ENCODE measurements at regions not wholly inside any gene's neighbourhood (a gene's known extent, or its start where the extent isn't known, plus 50 kb on each side); places are given as distances from the start of the nearest gene placed in this dataset.
A peak's percentile ranks its signal among the peaks of the same experiment; 100 is the strongest.

DNA sequence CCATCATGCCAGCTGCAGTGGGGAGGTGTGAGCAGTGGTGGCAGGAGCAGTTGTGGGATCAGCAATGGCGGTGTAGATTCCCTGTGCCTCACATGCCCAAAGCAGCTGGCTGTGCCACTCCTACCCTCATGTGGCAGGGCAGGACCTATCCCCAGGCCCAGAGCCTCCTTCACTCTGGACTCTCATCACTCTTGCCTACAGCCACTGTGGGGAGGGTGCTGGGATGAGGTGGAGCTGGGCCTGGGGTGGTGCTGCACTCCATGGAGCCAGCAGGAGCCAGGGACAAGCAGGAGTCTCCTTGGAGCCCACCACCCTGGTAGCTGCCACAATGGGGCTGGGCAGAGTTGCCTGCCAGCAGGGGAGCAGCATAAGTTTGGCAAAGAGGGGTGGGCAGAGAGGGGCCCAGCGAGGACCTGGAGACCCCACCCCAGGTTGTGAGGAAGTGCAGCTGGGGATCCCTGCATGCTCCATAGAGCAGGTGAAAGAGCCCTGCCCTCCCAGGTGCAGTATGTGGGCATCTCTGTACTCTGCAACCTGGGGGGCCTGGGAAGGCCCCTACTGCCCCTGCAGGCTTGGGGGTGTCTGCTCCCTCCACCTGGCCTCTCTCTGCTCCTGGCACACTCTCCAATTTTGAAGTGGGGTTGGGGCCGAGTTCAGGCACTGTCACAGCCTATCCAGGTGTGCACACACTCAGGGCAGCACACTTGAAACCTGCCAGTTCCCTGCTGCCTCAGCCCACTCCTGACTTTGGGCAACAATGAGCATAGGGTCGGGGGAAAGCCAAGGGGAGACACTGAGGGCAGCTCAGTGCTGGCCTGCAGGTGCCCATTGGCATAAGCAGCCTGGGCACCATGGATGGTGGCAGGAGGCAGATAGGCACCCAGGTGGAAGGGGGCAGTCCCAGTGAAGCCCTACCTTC is 74.0 kb upstream of the INTU start:
- no peaks in the 10 kb centered on the region for H3K4me1 ChIP-seq (ENCODE audit: control insufficient read depth in 1 of 2, insufficient read depth in 2 of 2, low read length in 2 of 2)
- peak; percentile 54 for ATAC-seq (ENCODE audit: low FRiP score)
- 92 to 95% methylated on average over 4 of the region's 4 CpGs for WGBS, 2 donors
- no peaks in the 10 kb centered on the region for H3K27me3 ChIP-seq (ENCODE audit: control insufficient read depth in 1 of 2, insufficient read depth in 2 of 2, low read length in 1 of 2)
- H3K27ac ChIP-seq (ENCODE audit: low read depth in 1 of 2, low read length in 2 of 2) = no peak overlapping the region
- peaks cover 1% of the 10 kb centered on the region for H3K9me3 ChIP-seq (ENCODE audit: control insufficient read depth, low read length)
- H3K4me3 ChIP-seq (ENCODE audit: low read length in 2 of 2) = no peak overlapping the region
- peak in 1 of 2 donors; percentile 25 for DNase-seq
- intact Hi-C loops (cut with DNase I) = no loop called here
- H3K36me3 ChIP-seq (ENCODE audit: control insufficient read depth in 1 of 2, insufficient read depth in 2 of 2, low read length in 1 of 2) = no peaks in the 10 kb centered on the region

DNA sequence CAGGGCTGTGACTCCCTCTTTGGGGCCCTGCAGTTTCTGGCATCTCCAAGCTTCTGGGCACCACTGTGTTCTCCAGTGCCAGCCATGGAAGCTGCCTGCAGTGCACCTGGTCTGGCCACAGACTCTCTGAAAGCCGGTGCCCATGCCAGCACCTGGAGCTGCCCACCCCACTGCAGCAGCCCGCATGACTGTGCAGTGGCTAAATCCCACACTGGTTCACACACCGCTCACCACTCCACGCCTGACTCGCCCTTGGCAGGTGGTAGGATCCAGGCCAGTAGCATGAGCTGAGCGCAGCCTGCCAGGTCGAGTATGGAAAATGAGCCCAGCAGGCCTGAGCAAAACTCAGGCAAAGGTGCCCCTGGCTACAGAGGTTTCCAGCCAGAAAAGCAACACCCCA is 72.8 kb upstream of the INTU start:
- Histone ChIP-seq H3K4me1 (ENCODE audit: control insufficient read depth in 1 of 2, insufficient read depth in 2 of 2, low read length in 2 of 2) (no peaks in the 10 kb centered on the region), H3K27me3 (ENCODE audit: control insufficient read depth in 1 of 2, insufficient read depth in 2 of 2, low read length in 1 of 2) (no peaks in the 10 kb centered on the region), H3K9me3 (ENCODE audit: control insufficient read depth, low read length) (peaks cover 1% of the 10 kb centered on the region), H3K36me3 (ENCODE audit: control insufficient read depth in 1 of 2, insufficient read depth in 2 of 2, low read length in 1 of 2) (no peaks in the 10 kb centered on the region), H3K27ac (ENCODE audit: low read depth in 1 of 2, low read length in 2 of 2) (no peak overlapping the region), H3K4me3 (ENCODE audit: low read length in 2 of 2) (no peak overlapping the region)
- WGBS, 2 donors = 92 to 95% methylated on average over 7 of the region's 7 CpGs
- DNase-seq (peak in 1 of 2 donors; percentile 26), ATAC-seq (ENCODE audit: low FRiP score) (no peak)
- intact Hi-C loops (cut with DNase I) = no loop called here

DNA sequence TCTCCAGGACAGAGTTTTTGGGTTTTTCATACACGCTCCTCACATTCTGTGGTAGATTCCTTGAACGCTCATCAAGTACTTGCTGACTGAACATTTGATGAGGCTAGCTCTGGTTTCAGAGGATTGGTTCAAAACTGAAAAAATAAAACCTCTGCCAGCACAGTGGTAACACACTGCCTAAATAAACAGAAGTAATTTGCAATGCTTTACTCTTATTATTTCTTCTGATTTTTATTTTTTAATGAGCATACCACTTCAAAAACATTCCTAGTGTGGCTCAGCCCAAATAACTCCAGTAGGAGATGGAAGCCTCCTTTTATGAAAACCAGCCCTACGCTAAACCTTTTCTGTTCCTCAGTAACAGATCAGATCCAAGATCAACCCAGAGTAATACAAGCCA is 72.0 kb upstream of the INTU start:
- no peaks in the 10 kb centered on the region for H3K36me3 ChIP-seq (ENCODE audit: control insufficient read depth in 1 of 2, insufficient read depth in 2 of 2, low read length in 1 of 2)
- no peaks in the 10 kb centered on the region for H3K4me1 ChIP-seq (ENCODE audit: control insufficient read depth in 1 of 2, insufficient read depth in 2 of 2, low read length in 2 of 2)
- H3K27ac ChIP-seq (ENCODE audit: low read depth in 1 of 2, low read length in 2 of 2) = no peak overlapping the region
- H3K4me3 ChIP-seq (ENCODE audit: low read length in 2 of 2) = no peak overlapping the region
- H3K9me3 ChIP-seq (ENCODE audit: control insufficient read depth, low read length) = peaks cover 1% of the 10 kb centered on the region
- no peak for DNase-seq
- ATAC-seq (ENCODE audit: low FRiP score) = no peak
- no peaks in the 10 kb centered on the region for H3K27me3 ChIP-seq (ENCODE audit: control insufficient read depth in 1 of 2, insufficient read depth in 2 of 2, low read length in 1 of 2)
- intact Hi-C loops (cut with DNase I) = no loop called here
- WGBS, 2 donors = 80 to 82% methylated on average over 3 of the region's 3 CpGs

DNA sequence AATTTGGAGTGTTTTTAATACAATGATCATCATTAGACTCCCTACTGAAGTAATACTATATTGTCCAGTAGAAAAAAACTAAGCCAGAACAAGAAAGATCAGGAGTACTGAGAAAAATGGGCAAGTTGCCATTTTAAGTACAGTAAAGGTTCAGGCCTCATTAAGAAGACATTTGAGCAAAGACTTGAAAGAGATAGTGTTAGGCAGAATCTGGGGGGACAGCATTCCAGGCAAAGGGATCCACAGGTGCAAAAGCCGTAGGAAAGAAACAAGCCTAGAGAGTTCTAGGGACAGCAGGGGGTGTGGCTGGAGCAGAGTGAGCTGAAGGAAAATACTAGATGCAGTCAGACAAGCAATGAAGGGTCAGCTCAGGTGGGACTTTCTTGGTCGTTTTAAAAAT is 58.1 kb upstream of the INTU start:
- Histone ChIP-seq H3K4me3 (ENCODE audit: low read length in 2 of 2) (no peak overlapping the region), H3K4me1 (ENCODE audit: control insufficient read depth in 1 of 2, insufficient read depth in 2 of 2, low read length in 2 of 2) (no peaks in the 10 kb centered on the region), H3K27me3 (ENCODE audit: control insufficient read depth in 1 of 2, insufficient read depth in 2 of 2, low read length in 1 of 2) (no peaks in the 10 kb centered on the region), H3K9me3 (ENCODE audit: control insufficient read depth, low read length) (no peaks in the 10 kb centered on the region), H3K27ac (ENCODE audit: low read depth in 1 of 2, low read length in 2 of 2) (no peak overlapping the region), H3K36me3 (ENCODE audit: control insufficient read depth in 1 of 2, insufficient read depth in 2 of 2, low read length in 1 of 2) (no peaks in the 10 kb centered on the region)
- ATAC-seq (ENCODE audit: low FRiP score) (no peak), DNase-seq (no peak)
- 74 to 85% methylated on average over 2 of the region's 2 CpGs for WGBS, 2 donors
- intact Hi-C loops (cut with DNase I) = no loop called here

DNA sequence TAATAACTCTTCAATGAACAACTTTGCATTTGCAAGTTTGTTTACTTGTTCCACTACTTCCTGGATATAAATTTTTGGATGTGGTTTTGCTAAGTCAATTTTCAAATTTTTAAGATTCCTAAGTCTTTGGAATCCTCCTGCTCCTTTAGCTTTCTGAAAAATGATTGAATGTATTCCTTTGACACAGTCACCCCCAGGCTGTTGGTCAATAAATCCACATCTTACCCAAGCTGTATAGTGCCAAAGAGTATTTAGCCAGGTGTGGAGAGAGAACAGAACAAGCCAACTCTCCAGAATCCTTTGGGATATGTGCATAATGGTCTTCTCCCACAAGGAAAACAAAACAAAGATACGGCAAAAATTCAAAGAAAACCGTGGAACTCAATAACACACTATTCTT is 56.9 kb upstream of the INTU start:
- DNase-seq = no peak

DNA sequence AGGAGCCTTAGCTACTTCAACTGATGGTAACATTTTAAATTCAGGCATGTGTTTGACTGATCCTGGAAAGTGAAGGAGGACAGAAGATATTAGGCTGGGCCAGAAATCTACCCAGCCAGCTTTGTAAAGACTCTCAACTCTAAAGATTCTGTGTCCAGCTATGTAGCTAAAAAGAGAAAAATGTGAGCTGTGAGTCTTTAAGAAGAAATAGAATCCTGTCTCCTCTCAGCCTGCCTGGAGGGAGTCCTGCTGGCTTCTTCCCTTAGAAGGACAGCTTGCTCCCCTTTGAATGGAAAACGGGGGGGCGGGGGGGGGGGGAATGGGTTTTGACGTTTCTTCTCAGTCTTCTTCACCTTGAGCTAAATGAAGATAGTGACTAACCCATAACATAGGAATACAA is 54.3 kb upstream of the INTU start:
- Histone ChIP-seq H3K4me3 (ENCODE audit: low read length in 2 of 2) (no peak overlapping the region), H3K4me1 (ENCODE audit: control insufficient read depth in 1 of 2, insufficient read depth in 2 of 2, low read length in 2 of 2) (no peaks in the 10 kb centered on the region), H3K27me3 (ENCODE audit: control insufficient read depth in 1 of 2, insufficient read depth in 2 of 2, low read length in 1 of 2) (no peaks in the 10 kb centered on the region), H3K36me3 (ENCODE audit: control insufficient read depth in 1 of 2, insufficient read depth in 2 of 2, low read length in 1 of 2) (no peaks in the 10 kb centered on the region), H3K27ac (ENCODE audit: low read depth in 1 of 2, low read length in 2 of 2) (no peak overlapping the region), H3K9me3 (ENCODE audit: control insufficient read depth, low read length) (no peaks in the 10 kb centered on the region)
- intact Hi-C loops (cut with DNase I) = no loop called here
- WGBS, 2 donors = 55 to 79% methylated on average over 3 of the region's 3 CpGs
- ATAC-seq (ENCODE audit: low FRiP score) (no peak), DNase-seq (no peak)

More for the DNA sequence above, 56.9 kb upstream of the INTU start:
- no peak for ATAC-seq (ENCODE audit: low FRiP score)
- Histone ChIP-seq H3K9me3 (ENCODE audit: control insufficient read depth, low read length) (no peaks in the 10 kb centered on the region), H3K4me3 (ENCODE audit: low read length in 2 of 2) (no peak overlapping the region), H3K27ac (ENCODE audit: low read depth in 1 of 2, low read length in 2 of 2) (no peak overlapping the region), H3K36me3 (ENCODE audit: control insufficient read depth in 1 of 2, insufficient read depth in 2 of 2, low read length in 1 of 2) (no peaks in the 10 kb centered on the region), H3K4me1 (ENCODE audit: control insufficient read depth in 1 of 2, insufficient read depth in 2 of 2, low read length in 2 of 2) (no peaks in the 10 kb centered on the region), H3K27me3 (ENCODE audit: control insufficient read depth in 1 of 2, insufficient read depth in 2 of 2, low read length in 1 of 2) (no peaks in the 10 kb centered on the region)
- intact Hi-C loops (cut with DNase I) = no loop called here
- 18 to 31% methylated on average over 2 of the region's 2 CpGs for WGBS, 2 donors

DNA sequence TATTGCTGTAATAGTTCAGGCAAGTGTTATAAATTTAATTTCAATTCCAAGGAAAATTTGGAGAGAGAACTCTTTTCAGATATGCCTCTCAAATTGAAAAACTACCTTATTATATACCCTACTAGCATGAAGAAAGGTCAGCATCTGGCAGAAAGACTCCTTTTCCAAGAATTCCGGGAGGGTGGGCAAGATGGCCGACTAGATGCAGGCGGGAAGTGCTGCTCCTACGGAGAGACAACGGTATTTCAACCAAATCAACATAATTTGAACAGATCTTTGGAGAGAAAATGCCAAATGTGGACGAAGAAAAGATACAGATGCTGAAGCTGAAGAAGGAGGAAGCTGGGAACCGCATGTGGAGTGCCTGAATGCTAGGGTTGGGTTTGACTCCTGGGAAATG is 53.8 kb upstream of the INTU start:
- 79 to 87% methylated on average over 7 of the region's 7 CpGs for WGBS, 2 donors
- Histone ChIP-seq H3K36me3 (ENCODE audit: control insufficient read depth in 1 of 2, insufficient read depth in 2 of 2, low read length in 1 of 2) (no peaks in the 10 kb centered on the region), H3K27ac (ENCODE audit: low read depth in 1 of 2, low read length in 2 of 2) (no peak overlapping the region), H3K27me3 (ENCODE audit: control insufficient read depth in 1 of 2, insufficient read depth in 2 of 2, low read length in 1 of 2) (no peaks in the 10 kb centered on the region), H3K4me3 (ENCODE audit: low read length in 2 of 2) (no peak overlapping the region), H3K9me3 (ENCODE audit: control insufficient read depth, low read length) (no peaks in the 10 kb centered on the region), H3K4me1 (ENCODE audit: control insufficient read depth in 1 of 2, insufficient read depth in 2 of 2, low read length in 2 of 2) (no peaks in the 10 kb centered on the region)
- DNase-seq (peak in 1 of 2 donors; percentile 26), ATAC-seq (ENCODE audit: low FRiP score) (no peak)
- intact Hi-C loops (cut with DNase I) = no loop called here

DNA sequence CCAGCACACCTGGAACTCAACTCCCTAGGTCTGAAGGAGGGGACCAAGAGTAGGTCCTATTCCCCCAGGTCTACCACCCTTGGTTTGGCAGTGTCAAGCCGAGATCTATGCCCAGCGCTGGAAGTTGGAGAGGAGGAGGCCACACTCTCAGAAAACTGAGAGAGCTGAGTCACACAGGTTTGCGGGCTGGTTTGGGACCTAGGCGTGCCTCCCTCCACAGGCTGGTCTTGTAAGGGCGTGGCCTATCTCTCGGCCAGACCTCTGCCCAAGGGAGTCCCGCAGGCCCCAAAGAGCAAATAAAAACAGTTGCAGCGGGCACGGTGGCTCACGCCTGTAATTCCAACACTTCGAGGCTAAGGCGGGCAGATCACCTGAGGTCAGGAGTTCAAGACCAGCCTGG is 52.9 kb upstream of the INTU start:
- no peak overlapping the region for H3K4me3 ChIP-seq (ENCODE audit: low read length in 2 of 2)
- 95 to 98% methylated on average over 12 of the region's 12 CpGs for WGBS, 2 donors
- no peaks in the 10 kb centered on the region for H3K9me3 ChIP-seq (ENCODE audit: control insufficient read depth, low read length)
- intact Hi-C loops (cut with DNase I) = no loop called here
- no peaks in the 10 kb centered on the region for H3K36me3 ChIP-seq (ENCODE audit: control insufficient read depth in 1 of 2, insufficient read depth in 2 of 2, low read length in 1 of 2)
- no peaks in the 10 kb centered on the region for H3K4me1 ChIP-seq (ENCODE audit: control insufficient read depth in 1 of 2, insufficient read depth in 2 of 2, low read length in 2 of 2)
- H3K27me3 ChIP-seq (ENCODE audit: control insufficient read depth in 1 of 2, insufficient read depth in 2 of 2, low read length in 1 of 2) = no peaks in the 10 kb centered on the region
- ATAC-seq (ENCODE audit: low FRiP score) (no peak), DNase-seq (no peak)
- H3K27ac ChIP-seq (ENCODE audit: low read depth in 1 of 2, low read length in 2 of 2) = no peak overlapping the region

DNA sequence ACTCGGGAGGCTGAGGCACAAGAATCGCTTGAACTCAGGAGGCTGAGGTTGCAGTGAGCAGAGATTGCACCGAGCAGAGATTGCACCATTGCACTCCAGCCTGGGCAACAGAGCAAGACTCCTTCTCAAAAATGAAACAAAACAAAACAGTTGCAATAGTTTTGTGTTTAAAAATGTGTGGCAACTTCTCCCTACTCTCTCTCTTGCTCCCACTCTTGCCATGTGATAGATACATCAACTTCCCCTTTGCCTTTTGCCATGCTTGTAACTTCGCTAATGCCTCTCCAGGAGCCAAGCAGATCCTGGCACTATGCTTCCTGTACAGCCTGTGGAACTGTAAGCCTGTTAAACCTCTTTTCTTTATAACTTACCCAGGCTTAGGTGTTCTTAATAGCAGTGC is 52.5 kb upstream of the INTU start:
- no peak for ATAC-seq (ENCODE audit: low FRiP score)

More for the DNA sequence above, 52.5 kb upstream of the INTU start:
- no peak for DNase-seq
- no peak overlapping the region for H3K4me3 ChIP-seq (ENCODE audit: low read length in 2 of 2)
- 95% methylated on average over 4 of the region's 4 CpGs for WGBS, 2 donors
- no peak overlapping the region for H3K27ac ChIP-seq (ENCODE audit: low read depth in 1 of 2, low read length in 2 of 2)
- no peaks in the 10 kb centered on the region for H3K36me3 ChIP-seq (ENCODE audit: control insufficient read depth in 1 of 2, insufficient read depth in 2 of 2, low read length in 1 of 2)
- H3K9me3 ChIP-seq (ENCODE audit: control insufficient read depth, low read length) = no peaks in the 10 kb centered on the region
- H3K27me3 ChIP-seq (ENCODE audit: control insufficient read depth in 1 of 2, insufficient read depth in 2 of 2, low read length in 1 of 2) = no peaks in the 10 kb centered on the region
- H3K4me1 ChIP-seq (ENCODE audit: control insufficient read depth in 1 of 2, insufficient read depth in 2 of 2, low read length in 2 of 2) = no peaks in the 10 kb centered on the region
- intact Hi-C loops (cut with DNase I) = no loop called here
